Calu3 (cell line): ENCODE measurements at regions not wholly inside any gene's neighbourhood (a gene's known extent, or its start where the extent isn't known, plus 50 kb on each side); places are given as distances from the start of the nearest gene placed in this dataset.

Experiments used
- BruUV-seq: library from RNA; stranded (reverse); fragments of 400-500 nt; replicated peaks from 2 replicates; lab custom pipeline; 2021; lab: Mats Ljungman, UMichigan
- CTCF ChIA-PET: fragments of 300-600 bp; sonication (Branson Sonifier 250); formaldehyde crosslinking; loops from one replicate; lab custom pipeline; 2022; ENCODE audit warnings: antibody characterized with exemption; lab: Charles Lee
- DNase-seq: peaks from one replicate; pipeline ENCODE4 v3.0.0; 2022
- H3K27ac Mint-ChIP-seq: one replicate; pipeline ENCODE4 v1.8.0; 2022; ENCODE audit warnings: mixed read lengths; ENCODE audit not compliant: unreplicated experiment
- H3K27me3 Mint-ChIP-seq: one replicate; pipeline ENCODE4 v1.8.0; 2022; ENCODE audit warnings: mixed read lengths; ENCODE audit not compliant: unreplicated experiment
- H3K36me3 Mint-ChIP-seq: one replicate; pipeline ENCODE4 v1.8.0; 2022; ENCODE audit warnings: mild to moderate bottlenecking, moderate library complexity, mixed read lengths; ENCODE audit not compliant: insufficient read depth, unreplicated experiment
- H3K4me1 Mint-ChIP-seq: one replicate; pipeline ENCODE4 v1.8.0; 2022; ENCODE audit warnings: mild to moderate bottlenecking, low read depth, mixed read lengths; ENCODE audit not compliant: unreplicated experiment
- H3K4me3 Mint-ChIP-seq: one replicate; pipeline ENCODE4 v1.8.0; 2022; ENCODE audit warnings: mild to moderate bottlenecking, low read depth, moderate library complexity, mixed read lengths; ENCODE audit not compliant: unreplicated experiment
- H3K9me3 Mint-ChIP-seq: one replicate; pipeline ENCODE4 v1.8.0; 2022; ENCODE audit warnings: low read depth, mixed read lengths; ENCODE audit not compliant: unreplicated experiment
- CTCF ChIP-seq: fragments of 200-600 bp; IDR thresholded peaks from one replicate; pipeline ENCODE4 v1.8.0; 2022; ENCODE audit warnings: antibody characterized with exemption; ENCODE audit not compliant: unreplicated experiment
- intact Hi-C: fragments of 100-400 bp; cut with micrococcal nuclease; formaldehyde crosslinking; loops from one replicate; pipeline ENCODE4 v1.10.0; 2022; ENCODE audit not compliant: unreplicated experiment

GRCh38 chr2:128371248-128371630, 52.6 kb upstream of the HS6ST1 start:
- BruUV-seq: no TSS peak
- Mint-ChIP-seq H3K36me3 (no peaks in the 10 kb centered on the region), H3K27me3 (peaks cover 8% of the 10 kb centered on the region), H3K27ac (no peak overlapping the region), H3K9me3 (no peaks in the 10 kb centered on the region), H3K4me3 (no peak overlapping the region), H3K4me1 (no peaks in the 10 kb centered on the region)
- CTCF ChIA-PET: no interaction called here
- intact Hi-C loops: no loop called here
- no peak for TF ChIP-seq CTCF
- DNase-seq: no peak

GRCh38 chr2:128371648-128372345, 53.1 kb upstream of the HS6ST1 start:
- CTCF ChIA-PET: interaction anchor here (1.0 kb wide), 1 partner anchor 89 kb away, joined by 3 read pairs; no protein-coding TSS in a partner anchor
- H3K4me3 Mint-ChIP-seq: no peak overlapping the region
- no peaks in the 10 kb centered on the region for H3K9me3 Mint-ChIP-seq
- DNase-seq: no peak
- TF ChIP-seq CTCF: no peak
- H3K27ac Mint-ChIP-seq: no peak overlapping the region
- BruUV-seq: no TSS peak
- intact Hi-C loops: no loop called here
- peaks cover 8% of the 10 kb centered on the region for H3K27me3 Mint-ChIP-seq
- H3K36me3 Mint-ChIP-seq: no peaks in the 10 kb centered on the region
- H3K4me1 Mint-ChIP-seq: no peaks in the 10 kb centered on the region

- Mint-ChIP-seq H3K27me3 (peaks cover 8% of the 10 kb centered on the region), H3K4me1 (no peaks in the 10 kb centered on the region), H3K9me3 (no peaks in the 10 kb centered on the region), H3K4me3 (no peak overlapping the region), H3K27ac (no peak overlapping the region), H3K36me3 (no peaks in the 10 kb centered on the region)
- DNase-seq: no peak
- BruUV-seq: no TSS peak
- intact Hi-C loops: no loop called here
- TF ChIP-seq CTCF: no peak
- CTCF ChIA-PET: interaction anchor here (1.0 kb wide), 1 partner anchor 90 kb away, joined by 3 read pairs; no protein-coding TSS in a partner anchor
Measured at GRCh38 chr2:128372621-128373341, 54.1 kb upstream of the HS6ST1 start.

DNA sequence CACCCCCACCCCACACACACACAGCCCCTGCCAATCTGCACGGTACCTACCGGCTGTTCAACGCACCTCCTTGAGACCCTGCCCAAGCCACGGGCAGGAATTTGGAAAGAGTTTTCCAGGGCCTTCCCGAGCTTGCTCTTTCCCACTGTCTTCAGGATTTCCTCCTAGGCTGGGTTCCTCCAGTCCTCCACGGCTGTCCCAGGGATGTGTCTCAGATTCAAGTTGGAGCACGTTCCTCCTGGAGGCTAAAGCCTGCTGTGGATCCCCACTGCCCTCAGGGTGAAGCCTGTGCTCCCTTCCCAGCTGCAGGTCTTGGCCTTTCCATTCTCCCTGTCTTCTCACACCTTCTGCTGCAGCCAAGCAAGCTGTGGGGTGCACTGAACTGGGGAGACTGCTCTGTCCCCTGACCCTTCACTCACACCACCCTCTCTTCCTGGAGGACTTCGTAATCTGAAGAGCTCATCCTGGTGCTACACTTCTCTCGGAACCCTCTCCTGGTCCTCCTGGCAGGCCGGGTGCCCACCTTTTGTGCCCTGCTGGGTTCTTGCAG, 54.9 kb upstream of the HS6ST1 start:
- intact Hi-C loops: no loop called here
- TF ChIP-seq CTCF: no peak
- Mint-ChIP-seq H3K27me3 (peaks cover 8% of the 10 kb centered on the region), H3K36me3 (no peaks in the 10 kb centered on the region), H3K27ac (no peak overlapping the region), H3K9me3 (no peaks in the 10 kb centered on the region), H3K4me3 (no peak overlapping the region), H3K4me1 (no peaks in the 10 kb centered on the region)
- no peak for DNase-seq
- CTCF ChIA-PET: no interaction called here
- BruUV-seq: no TSS peak
